Mammary epithelial cell (primary cell): ENCODE measurements at regions not wholly inside any gene's neighbourhood (a gene's known extent, or its start where the extent isn't known, plus 50 kb on each side); places are given as distances from the start of the nearest gene placed in this dataset.

Experiments used
- CTCF ChIP-seq, 2 donors: IDR thresholded peaks in 1 of 2; conservative IDR thresholded peaks in 1 of 2; 2 replicates each; pipeline ENCODE4 v1.5.1; 2011 to 2012; ENCODE audit warnings: inconsistent platforms in 2 of 2, low read length in 2 of 2, mild to moderate bottlenecking in 2 of 2, control low read depth in 1 of 2, low read depth in 1 of 2; ENCODE audit not compliant: insufficient read depth in 1 of 2; ENCODE audit errors: extremely low read depth in 1 of 2
- EZH2 ChIP-seq: IDR thresholded peaks from 2 replicates; pipeline ENCODE4 v1.6.1; 2012; ENCODE audit warnings: low read length, inconsistent platforms, borderline replicate concordance

GRCh38 chr4:14138106-14138505 is 510.6 kb upstream of the BOD1L1 start:
- TF ChIP-seq CTCF (conservative IDR thresholded peaks at IDR 0.05 in 1 of 2, IDR thresholded peaks at IDR 0.05 in 1 of 2; ENCODE audit: extremely low read depth in 1 of 2, insufficient read depth in 1 of 2, low read depth in 1 of 2, low read length in 2 of 2) (no peak), EZH2 (no peak)
